ENCODE measurements at regions not wholly inside any gene's neighbourhood (a gene's known extent, or its start where the extent isn't known, plus 50 kb on each side); places are given as distances from the start of the nearest gene placed in this dataset.
"Not testable (repeated sequence)": the region's sequence is repeated elsewhere in the genome, so short reads cannot be mapped to it uniquely, and the experiment has no call there.

DNA sequence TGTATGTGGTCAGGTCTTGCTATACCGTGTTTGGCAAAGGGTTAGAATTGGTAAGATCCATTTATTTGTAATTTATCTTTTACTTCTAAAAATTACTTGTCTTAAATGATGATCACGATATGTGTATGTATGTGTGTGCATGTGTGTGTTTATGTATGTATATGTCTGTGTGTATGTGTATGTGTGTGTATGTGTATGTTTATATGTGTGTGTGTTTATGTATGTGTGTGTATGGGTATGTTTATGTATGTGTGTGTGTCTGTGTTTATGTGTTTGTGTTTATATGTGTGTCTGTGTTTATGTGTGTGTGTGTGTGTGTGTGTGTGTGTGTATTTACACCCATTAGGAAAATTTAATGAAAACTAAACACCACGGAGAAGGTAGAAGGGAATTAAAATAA lies 176.9 kb upstream of the FZD8 start:
- no peak for TF ChIP-seq CTCF (conservative IDR thresholded peaks at IDR 0.05)
- no peak for DNase-seq (ENCODE audit: low read depth, low spot score)
- no peak overlapping the region for H3K4me3 Mint-ChIP-seq
- H3K4me1 Mint-ChIP-seq = no peaks in the 10 kb centered on the region
- no peak overlapping the region for H3K27ac Mint-ChIP-seq (ENCODE audit: unreplicated experiment)
- H3K36me3 Mint-ChIP-seq (ENCODE audit: low read depth) = no peaks in the 10 kb centered on the region
- H3K27me3 Mint-ChIP-seq (ENCODE audit: low read depth) = no peaks in the 10 kb centered on the region
- H3K9me3 Mint-ChIP-seq = peaks cover 4% of the 10 kb centered on the region

DNA sequence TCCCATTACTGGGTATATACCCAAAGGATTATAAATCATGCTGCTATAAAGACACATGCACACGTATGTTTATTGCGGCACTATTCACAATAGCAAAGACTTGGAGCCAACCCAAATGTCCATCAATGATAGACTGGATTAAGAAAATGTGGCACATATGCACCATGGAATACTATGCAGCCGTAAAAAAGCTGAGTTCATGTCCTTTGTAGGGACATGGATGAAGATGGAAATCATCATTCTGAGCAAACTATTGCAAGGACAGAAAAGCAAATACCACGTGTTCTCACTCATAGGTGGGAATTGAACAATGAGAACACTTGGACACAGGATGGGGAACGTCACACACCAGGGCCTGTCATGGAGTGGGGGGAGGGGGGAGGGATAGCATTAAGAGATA lies 175.0 kb upstream of the FZD8 start:
- H3K4me3 Mint-ChIP-seq; H3K4me1 Mint-ChIP-seq; DNase-seq (ENCODE audit: low read depth, low spot score); H3K9me3 Mint-ChIP-seq; H3K36me3 Mint-ChIP-seq (ENCODE audit: low read depth); H3K27ac Mint-ChIP-seq (ENCODE audit: unreplicated experiment); H3K27me3 Mint-ChIP-seq (ENCODE audit: low read depth): not testable (repeated sequence)

DNA sequence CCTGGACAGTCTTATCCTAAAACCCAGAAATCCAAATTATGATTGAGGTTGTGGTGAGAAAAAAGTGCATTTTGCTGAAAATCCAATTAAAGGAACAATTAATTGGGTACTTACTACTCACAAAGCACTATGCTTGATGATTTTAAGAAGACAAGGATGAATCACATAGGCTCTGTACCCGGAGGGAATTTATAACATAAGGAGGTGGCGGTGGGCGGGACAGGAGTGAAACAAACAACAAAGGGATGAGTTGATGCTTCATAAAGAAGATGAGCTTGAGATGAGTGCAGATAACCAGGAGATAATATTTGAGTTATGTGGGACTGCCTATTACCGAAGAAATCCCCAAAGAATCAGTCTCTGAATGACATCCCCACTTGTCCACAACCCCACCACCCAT lies 171.1 kb upstream of the FZD8 start:
- no peak for DNase-seq (ENCODE audit: low read depth, low spot score)
- H3K4me1 Mint-ChIP-seq = no peaks in the 10 kb centered on the region
- H3K27me3 Mint-ChIP-seq (ENCODE audit: low read depth) = no peaks in the 10 kb centered on the region
- H3K36me3 Mint-ChIP-seq (ENCODE audit: low read depth) = no peaks in the 10 kb centered on the region
- H3K27ac Mint-ChIP-seq (ENCODE audit: unreplicated experiment) = no peak overlapping the region
- peaks cover 5% of the 10 kb centered on the region for H3K9me3 Mint-ChIP-seq
- TF ChIP-seq CTCF (conservative IDR thresholded peaks at IDR 0.05) = no peak
- no peak overlapping the region for H3K4me3 Mint-ChIP-seq

GRCh38 chr10:35808344-35808743 lies 166.2 kb upstream of the FZD8 start:
- no peak for TF ChIP-seq CTCF (conservative IDR thresholded peaks at IDR 0.05)
- DNase-seq (ENCODE audit: low read depth, low spot score) = no peak
- H3K27me3 Mint-ChIP-seq (ENCODE audit: low read depth) = no peaks in the 10 kb centered on the region
- H3K27ac Mint-ChIP-seq (ENCODE audit: unreplicated experiment) = no peak overlapping the region
- peaks cover 5% of the 10 kb centered on the region for H3K9me3 Mint-ChIP-seq
- no peaks in the 10 kb centered on the region for H3K4me1 Mint-ChIP-seq
- H3K36me3 Mint-ChIP-seq (ENCODE audit: low read depth) = no peaks in the 10 kb centered on the region
- no peak overlapping the region for H3K4me3 Mint-ChIP-seq

GRCh38 chr10:35803046-35803445 lies 160.9 kb upstream of the FZD8 start:
- Mint-ChIP-seq H3K9me3 (no peaks in the 10 kb centered on the region), H3K27ac (ENCODE audit: unreplicated experiment) (no peak overlapping the region), H3K27me3 (ENCODE audit: low read depth) (no peaks in the 10 kb centered on the region), H3K4me3 (no peak overlapping the region), H3K4me1 (no peaks in the 10 kb centered on the region), H3K36me3 (ENCODE audit: low read depth) (peaks cover 4% of the 10 kb centered on the region)
- TF ChIP-seq CTCF (conservative IDR thresholded peaks at IDR 0.05) = no peak
- no peak for DNase-seq (ENCODE audit: low read depth, low spot score)

DNA sequence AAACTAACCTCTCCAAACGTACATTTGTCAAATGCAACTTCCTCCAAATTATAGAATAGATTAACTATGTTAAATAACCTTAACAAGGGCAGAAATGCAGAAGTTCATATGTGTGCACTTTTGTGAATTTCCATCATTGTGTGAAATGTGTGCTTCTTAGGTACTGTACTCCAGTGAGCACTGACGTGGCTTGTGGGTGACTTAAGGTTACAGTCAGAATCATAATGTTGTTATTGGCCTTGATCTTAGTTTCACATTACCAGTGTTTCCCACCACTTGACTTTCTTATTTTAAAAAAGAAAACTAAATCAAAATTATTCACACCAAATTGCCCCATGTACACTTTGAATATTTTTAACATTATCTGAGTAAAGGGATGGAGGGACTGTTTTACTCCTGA lies 155.1 kb upstream of the FZD8 start:
- no peaks in the 10 kb centered on the region for H3K36me3 Mint-ChIP-seq (ENCODE audit: low read depth)
- no peaks in the 10 kb centered on the region for H3K27me3 Mint-ChIP-seq (ENCODE audit: low read depth)
- no peaks in the 10 kb centered on the region for H3K4me1 Mint-ChIP-seq
- H3K4me3 Mint-ChIP-seq = no peak overlapping the region
- H3K9me3 Mint-ChIP-seq = no peaks in the 10 kb centered on the region
- no peak for DNase-seq (ENCODE audit: low read depth, low spot score)
- TF ChIP-seq CTCF (conservative IDR thresholded peaks at IDR 0.05) = no peak
- H3K27ac Mint-ChIP-seq (ENCODE audit: unreplicated experiment) = no peak overlapping the region

Measured in neural crest cell (in vitro differentiated cells).